B cell (primary cell): ENCODE measurements at regions not wholly inside any gene's neighbourhood (a gene's known extent, or its start where the extent isn't known, plus 50 kb on each side); places are given as distances from the start of the nearest gene placed in this dataset.

ENCODE experiments used
- ATAC-seq: fragments of 200-7000 bp; cut with Tn5 transposase; one replicate; pipeline ENCODE4 v1.10.0; 2021; ENCODE audit warnings: low read depth, mild to moderate bottlenecking, moderate number of reproducible peaks, moderate library complexity
- CTCF ChIA-PET: fragments of 350-600 bp; sonication (Branson Sonifier 250); formaldehyde crosslinking; loops from one replicate; lab custom pipeline; 2021; ENCODE audit warnings: antibody characterized with exemption, inconsistent platforms; lab: Charles Lee
- POLR2A ChIA-PET: fragments of 350-600 bp; sonication (Branson Sonifier 250); formaldehyde crosslinking; loops from one replicate; lab custom pipeline; 2021; ENCODE audit warnings: antibody characterized with exemption; lab: Charles Lee
- DNase-seq: peaks from one replicate; pipeline ENCODE4 v3.0.0; 2013
- H2AFZ ChIP-seq: 2 replicates; pipeline ENCODE4 v1.6.1; 2012; ENCODE audit warnings: mild to moderate bottlenecking, low read depth, low read length; ENCODE audit not compliant: insufficient read depth, poor library complexity, severe bottlenecking
- H3K27ac ChIP-seq, 2 donors: 1 replicate in 1 of 2; 2 replicates in 1 of 2; pipeline ENCODE4 v1.5.1; 2012 to 2013; ENCODE audit warnings: low read length in 2 of 2, mild to moderate bottlenecking in 2 of 2, moderate library complexity in 1 of 2
- H3K27me3 ChIP-seq, 4 experiments: fragments of 200-600 bp in 1 of 4; sonication (generic) in 1 of 4; replicated peaks in 1 of 4; 1 replicate in 2 of 4; 2 replicates in 2 of 4; pipeline versions ENCODE4 v1.6.1 to v1.7.0; 2013 to 2016; ENCODE audit warnings: low read length in 3 of 4, mild to moderate bottlenecking in 2 of 4, mixed read lengths in 1 of 4, moderate library complexity in 1 of 4; ENCODE audit not compliant: insufficient read depth in 4 of 4, control insufficient read depth in 3 of 4; ENCODE audit errors: control extremely low read depth in 1 of 4
- H3K36me3 ChIP-seq, 2 experiments: replicated peaks in 1 of 2; 1 replicate in 1 of 2; 2 replicates in 1 of 2; pipeline versions ENCODE4 v1.6.1 to v1.7.1; 2013; ENCODE audit warnings: low read length in 1 of 2; ENCODE audit not compliant: insufficient read depth in 2 of 2, control insufficient read depth in 1 of 2; ENCODE audit errors: control extremely low read depth in 1 of 2, extremely low read depth in 1 of 2
- H3K4me1 ChIP-seq, 2 donors: fragments of 200-600 bp in 1 of 2; sonication (generic) in 1 of 2; 1 replicate in 1 of 2; 2 replicates in 1 of 2; pipeline versions ENCODE4 v1.5.1 to v1.6.1; 2013 to 2017; ENCODE audit warnings: low read length in 2 of 2; ENCODE audit not compliant: control insufficient read depth in 2 of 2, insufficient read depth in 2 of 2
- H3K4me2 ChIP-seq: replicated peaks from 2 replicates; pipeline ENCODE3; 2012; ENCODE audit warnings: mild to moderate bottlenecking, low read depth, low read length; ENCODE audit not compliant: poor library complexity, severe bottlenecking
- H3K4me3 ChIP-seq, 5 experiments: fragments of 200-600 bp in 1 of 5; sonication (generic) in 1 of 5; 1 replicate in 3 of 5; 2 replicates in 2 of 5; pipeline versions ENCODE4 v1.5.1 to v1.7.0; 2011 to 2016; ENCODE audit warnings: low read length in 4 of 5, mild to moderate bottlenecking in 4 of 5, low read depth in 2 of 5, control low read depth in 1 of 5, moderate library complexity in 1 of 5; ENCODE audit not compliant: insufficient read depth in 1 of 5; ENCODE audit errors: control extremely low read depth in 1 of 5, extremely low read depth in 1 of 5
- H3K79me2 ChIP-seq: fragments of 200-600 bp; sonication (generic); one replicate; pipeline ENCODE4 v1.6.0; 2016; ENCODE audit warnings: low read length; ENCODE audit not compliant: control insufficient read depth, insufficient read depth
- H3K9ac ChIP-seq: fragments of 200-600 bp; sonication (generic); 2 replicates; pipeline ENCODE4 v1.6.1; 2017; ENCODE audit warnings: mild to moderate bottlenecking, low read length, moderate library complexity
- H3K9me3 ChIP-seq, 3 donors: one replicate each; pipeline versions ENCODE4 v1.6.1 to v1.7.1; 2013; ENCODE audit warnings: low read length in 2 of 3; ENCODE audit not compliant: control insufficient read depth in 2 of 3, insufficient read depth in 1 of 3; ENCODE audit errors: control extremely low read depth in 1 of 3
- H4K20me1 ChIP-seq: 2 replicates; pipeline ENCODE4 v1.6.0; 2012; ENCODE audit warnings: mild to moderate bottlenecking, low read length; ENCODE audit not compliant: insufficient read depth, control insufficient read depth, poor library complexity, severe bottlenecking
- H3K27ac Mint-ChIP-seq: one replicate; pipeline ENCODE4 v1.8.0; 2021; ENCODE audit warnings: mixed read lengths
- H3K27me3 Mint-ChIP-seq: one replicate; pipeline ENCODE4 v1.8.0; 2021; ENCODE audit warnings: mixed read lengths
- H3K4me1 Mint-ChIP-seq: one replicate; pipeline ENCODE4 v1.8.0; 2021; ENCODE audit warnings: mixed read lengths
- H3K4me3 Mint-ChIP-seq: one replicate; pipeline ENCODE4 v1.8.0; 2021; ENCODE audit warnings: mixed read lengths
- H3K9me3 Mint-ChIP-seq: one replicate; pipeline ENCODE4 v1.8.0; 2022; ENCODE audit warnings: mixed read lengths; ENCODE audit not compliant: insufficient read depth
- EZH2 ChIP-seq: IDR thresholded peaks from 2 replicates; pipeline ENCODE4 v1.6.1; 2012; ENCODE audit warnings: borderline replicate concordance, low read depth, mild to moderate bottlenecking, moderate library complexity, low read length; ENCODE audit not compliant: insufficient read depth, poor library complexity, severe bottlenecking
- WGBS: methylation state at CpG from one replicate; pipeline ENCODE4 v1.1.5; 2013; ENCODE audit warnings: missing lambda C conversion rate; ENCODE audit not compliant: insufficient coverage; 5-methylcytosine and 5-hydroxymethylcytosine counted together
- intact Hi-C: fragments of 100-400 bp; cut with micrococcal nuclease; formaldehyde crosslinking; loops from one replicate; pipeline ENCODE4 v1.10.0; 2022
- TF ChIP-seq, protein P1 (sequence below): fragments of 200-600 bp; IDR thresholded peaks from one replicate; pipeline ENCODE4 v1.8.0; 2022; ENCODE audit warnings: antibody characterized with exemption, mild to moderate bottlenecking

DNA sequence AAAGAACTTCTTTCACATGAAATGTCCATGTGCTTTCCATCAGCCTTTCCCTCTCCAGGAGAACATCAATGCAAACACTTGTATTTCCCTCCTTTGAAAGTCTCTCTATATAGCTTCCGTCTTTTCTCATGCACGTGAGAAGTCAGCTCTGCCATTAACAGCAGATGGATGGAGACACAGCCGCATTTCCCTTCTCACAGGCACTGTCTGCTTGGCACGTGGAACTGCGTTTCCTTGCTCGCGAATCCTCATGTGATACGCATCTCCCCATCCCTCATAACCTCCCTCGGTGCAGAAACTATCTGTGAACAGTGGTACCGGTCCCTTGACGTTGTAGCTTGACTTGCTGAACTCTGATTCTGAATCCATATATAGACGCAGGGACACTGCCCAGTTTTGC is 717.0 kb upstream of the RBFOX1 start:
- Histone ChIP-seq H3K36me3 (no peaks in the 10 kb centered on the region), H3K4me1 (no peaks in the 10 kb centered on the region), H4K20me1 (no peaks in the 10 kb centered on the region), H2AFZ (no peak overlapping the region), H3K4me2 (no peak overlapping the region), H3K27me3 (no peaks in the 10 kb centered on the region), H3K4me3 (no peak overlapping the region), H3K27ac (no peak overlapping the region), H3K79me2 (no peaks in the 10 kb centered on the region), H3K9ac (no peak overlapping the region), H3K9me3 (no peaks in the 10 kb centered on the region)
- intact Hi-C loops: no loop called here
- Mint-ChIP-seq H3K27ac (no peak overlapping the region), H3K4me3 (no peak overlapping the region), H3K4me1 (no peaks in the 10 kb centered on the region), H3K27me3 (no peaks in the 10 kb centered on the region), H3K9me3 (peaks cover 5% of the 10 kb centered on the region)
- WGBS: 78% methylated on average over 12 of the region's 12 CpGs
- ATAC-seq (no peak), DNase-seq (no peak)
- TF ChIP-seq, protein P1, sequence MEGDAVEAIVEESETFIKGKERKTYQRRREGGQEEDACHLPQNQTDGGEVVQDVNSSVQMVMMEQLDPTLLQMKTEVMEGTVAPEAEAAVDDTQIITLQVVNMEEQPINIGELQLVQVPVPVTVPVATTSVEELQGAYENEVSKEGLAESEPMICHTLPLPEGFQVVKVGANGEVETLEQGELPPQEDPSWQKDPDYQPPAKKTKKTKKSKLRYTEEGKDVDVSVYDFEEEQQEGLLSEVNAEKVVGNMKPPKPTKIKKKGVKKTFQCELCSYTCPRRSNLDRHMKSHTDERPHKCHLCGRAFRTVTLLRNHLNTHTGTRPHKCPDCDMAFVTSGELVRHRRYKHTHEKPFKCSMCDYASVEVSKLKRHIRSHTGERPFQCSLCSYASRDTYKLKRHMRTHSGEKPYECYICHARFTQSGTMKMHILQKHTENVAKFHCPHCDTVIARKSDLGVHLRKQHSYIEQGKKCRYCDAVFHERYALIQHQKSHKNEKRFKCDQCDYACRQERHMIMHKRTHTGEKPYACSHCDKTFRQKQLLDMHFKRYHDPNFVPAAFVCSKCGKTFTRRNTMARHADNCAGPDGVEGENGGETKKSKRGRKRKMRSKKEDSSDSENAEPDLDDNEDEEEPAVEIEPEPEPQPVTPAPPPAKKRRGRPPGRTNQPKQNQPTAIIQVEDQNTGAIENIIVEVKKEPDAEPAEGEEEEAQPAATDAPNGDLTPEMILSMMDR: no peak
- no peak for TF ChIP-seq EZH2
- CTCF ChIA-PET: no interaction called here
- POLR2A ChIA-PET: no interaction called here

DNA sequence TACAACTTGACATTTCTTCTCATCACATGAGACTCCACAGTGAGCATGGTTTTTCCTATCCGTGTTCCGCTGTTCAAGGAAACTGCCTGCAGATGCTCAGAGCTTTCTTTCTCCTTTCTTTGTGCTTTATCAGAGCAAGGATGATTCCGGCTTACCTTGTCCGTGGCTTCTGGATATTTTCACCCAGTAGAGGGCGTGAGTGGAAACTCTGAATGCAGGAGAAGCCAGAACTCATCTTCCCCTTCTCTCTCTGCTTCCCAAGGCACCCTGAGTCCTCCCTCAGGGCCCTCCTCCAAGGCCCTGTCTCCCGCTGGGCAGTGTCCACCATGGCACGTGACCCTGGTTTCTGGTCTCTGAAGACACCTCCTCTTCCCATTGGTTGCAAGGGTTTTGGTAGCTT is 721.1 kb upstream of the RBFOX1 start:
- intact Hi-C loops: no loop called here
- POLR2A ChIA-PET: no interaction called here
- CTCF ChIA-PET: no interaction called here
- Histone ChIP-seq H2AFZ (no peak overlapping the region), H3K79me2 (no peaks in the 10 kb centered on the region), H3K4me1 (no peaks in the 10 kb centered on the region), H3K4me3 (no peak overlapping the region), H3K36me3 (no peaks in the 10 kb centered on the region), H3K9me3 (no peaks in the 10 kb centered on the region), H3K27me3 (no peaks in the 10 kb centered on the region), H3K9ac (no peak overlapping the region), H3K27ac (no peak overlapping the region), H3K4me2 (no peak overlapping the region), H4K20me1 (no peaks in the 10 kb centered on the region)
- no peak for ATAC-seq
- TF ChIP-seq, protein P1: no peak
- TF ChIP-seq EZH2: no peak
- no peaks in the 10 kb centered on the region for H3K27me3 Mint-ChIP-seq
- DNase-seq: no peak
- H3K4me3 Mint-ChIP-seq: no peak overlapping the region
- 71% methylated on average over 7 of the region's 7 CpGs for WGBS
- H3K9me3 Mint-ChIP-seq: no peaks in the 10 kb centered on the region
- no peaks in the 10 kb centered on the region for H3K4me1 Mint-ChIP-seq
- no peak overlapping the region for H3K27ac Mint-ChIP-seq
